ENCODE measurements at regions not wholly inside any gene's neighbourhood (a gene's known extent, or its start where the extent isn't known, plus 50 kb on each side); places are given as distances from the start of the nearest gene placed in this dataset.

DNA sequence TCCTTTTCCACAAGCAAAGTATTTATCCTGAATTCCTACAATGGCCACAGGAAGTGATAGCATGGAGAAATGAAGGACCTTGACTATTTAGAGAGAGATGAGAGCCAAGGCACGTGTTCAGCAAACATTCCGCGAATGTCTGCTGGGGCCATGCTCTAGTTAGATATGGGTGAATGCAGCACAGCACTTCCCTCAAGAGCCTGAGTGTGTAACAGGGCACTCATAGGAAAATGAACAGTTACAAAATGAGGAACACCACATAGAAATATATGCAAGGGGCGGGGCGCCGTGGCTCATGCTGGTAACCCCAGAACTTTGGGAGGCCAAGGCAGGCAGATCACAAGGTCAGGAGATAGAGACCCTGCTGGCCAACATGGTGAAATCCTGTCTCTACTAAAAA, 406.9 kb downstream of the NR2F2 start:
- no peak for DNase-seq (ENCODE audit: extremely low read depth, low read depth)

GRCh38 chr15:96746665-96747064, 416.2 kb downstream of the NR2F2 start:
- no peak for DNase-seq (ENCODE audit: extremely low read depth, low read depth)
- no peak for TF ChIP-seq CTCF (IDR thresholded peaks at IDR 0.05; ENCODE audit: low read depth, low read length)

More for the DNA sequence above, 406.9 kb downstream of the NR2F2 start:
- TF ChIP-seq CTCF (IDR thresholded peaks at IDR 0.05; ENCODE audit: low read depth, low read length), result no peak

- no peak for TF ChIP-seq CTCF (IDR thresholded peaks at IDR 0.05; ENCODE audit: low read depth, low read length)
- DNase-seq (ENCODE audit: extremely low read depth, low read depth), result no peak
Observed at GRCh38 chr15:96747291-96747690, 416.8 kb downstream of the NR2F2 start.

DNA sequence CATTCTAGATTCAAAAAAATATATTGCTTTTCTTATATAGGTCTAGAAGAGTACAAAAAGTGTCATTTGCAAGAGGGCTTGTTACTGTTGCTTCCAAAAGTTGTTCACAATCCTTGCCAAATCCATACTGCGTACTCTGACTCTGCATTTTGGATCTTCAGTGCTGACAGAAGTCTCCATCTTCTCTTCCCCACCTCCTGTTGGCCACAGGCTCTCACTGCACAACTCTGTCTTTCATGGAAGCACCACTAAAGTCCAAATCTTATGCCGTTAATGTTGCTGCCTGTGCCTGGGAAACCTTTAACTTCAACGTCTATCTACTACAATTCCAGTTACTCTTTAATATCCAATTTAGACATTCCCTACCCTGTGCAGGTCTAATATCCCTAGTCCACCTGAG, 419.9 kb downstream of the NR2F2 start:
- DNase-seq (ENCODE audit: extremely low read depth, low read depth), result no peak
- TF ChIP-seq CTCF (IDR thresholded peaks at IDR 0.05; ENCODE audit: low read depth, low read length), result no peak

- TF ChIP-seq CTCF (IDR thresholded peaks at IDR 0.05; ENCODE audit: low read depth, low read length), result no peak
- DNase-seq (ENCODE audit: extremely low read depth, low read depth), result no peak
Observed at GRCh38 chr15:96756146-96756545, 425.6 kb downstream of the NR2F2 start.

GRCh38 chr15:96756656-96757055, 426.2 kb downstream of the NR2F2 start:
- no peak for TF ChIP-seq CTCF (IDR thresholded peaks at IDR 0.05; ENCODE audit: low read depth, low read length)
- no peak for DNase-seq (ENCODE audit: extremely low read depth, low read depth)

DNA sequence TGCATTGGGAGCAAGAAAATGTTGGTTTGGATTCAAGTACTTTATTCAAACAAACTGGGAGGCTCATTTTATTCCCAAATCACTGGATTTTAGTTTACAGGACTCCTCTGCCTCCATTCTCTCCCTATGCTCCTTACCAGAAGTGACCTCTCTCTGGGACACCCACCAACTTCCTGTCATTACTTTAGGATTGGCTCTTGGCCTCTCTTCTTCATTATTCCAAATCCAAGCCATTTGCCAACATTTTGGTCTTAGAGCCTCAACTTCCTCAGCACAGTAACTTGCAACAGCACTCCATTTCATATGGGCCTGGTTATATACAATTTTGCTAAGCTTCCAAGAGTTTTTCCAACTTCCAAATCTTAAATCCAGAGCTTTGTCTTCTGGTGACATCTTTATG, 432.1 kb downstream of the NR2F2 start:
- no peak for TF ChIP-seq CTCF (IDR thresholded peaks at IDR 0.05; ENCODE audit: low read depth, low read length)
- DNase-seq (ENCODE audit: extremely low read depth, low read depth), result no peak

All from AG09319 (cell line).